ENCODE measurements at regions not wholly inside any gene's neighbourhood (a gene's known extent, or its start where the extent isn't known, plus 50 kb on each side); places are given as distances from the start of the nearest gene placed in this dataset.

DNA sequence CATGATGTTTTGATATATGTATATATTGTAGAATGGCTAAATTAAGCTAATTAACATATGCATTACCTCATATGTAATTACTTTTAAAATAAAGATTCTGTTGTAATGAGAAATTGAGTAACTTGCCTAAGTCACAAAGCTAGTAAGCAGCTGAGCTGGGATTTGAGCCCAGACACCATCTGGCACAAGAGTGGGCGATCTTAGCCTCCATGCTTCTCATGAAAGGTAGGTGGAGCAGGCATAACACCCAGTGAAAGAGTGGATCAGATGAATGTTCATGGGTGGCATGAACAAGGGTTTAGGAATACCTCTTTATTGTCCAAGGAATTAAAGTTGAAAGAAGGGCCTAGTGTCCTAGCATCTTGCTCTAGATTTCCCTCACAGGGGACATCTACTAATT is 365.4 kb downstream of the TFAP2B start:
- TF ChIP-seq EZH2 (IDR thresholded peaks at IDR 0.05; ENCODE audit: borderline replicate concordance, insufficient read depth, low read depth, low read length, poor library complexity, severe bottlenecking): no peak
- TF ChIP-seq, protein P1, sequence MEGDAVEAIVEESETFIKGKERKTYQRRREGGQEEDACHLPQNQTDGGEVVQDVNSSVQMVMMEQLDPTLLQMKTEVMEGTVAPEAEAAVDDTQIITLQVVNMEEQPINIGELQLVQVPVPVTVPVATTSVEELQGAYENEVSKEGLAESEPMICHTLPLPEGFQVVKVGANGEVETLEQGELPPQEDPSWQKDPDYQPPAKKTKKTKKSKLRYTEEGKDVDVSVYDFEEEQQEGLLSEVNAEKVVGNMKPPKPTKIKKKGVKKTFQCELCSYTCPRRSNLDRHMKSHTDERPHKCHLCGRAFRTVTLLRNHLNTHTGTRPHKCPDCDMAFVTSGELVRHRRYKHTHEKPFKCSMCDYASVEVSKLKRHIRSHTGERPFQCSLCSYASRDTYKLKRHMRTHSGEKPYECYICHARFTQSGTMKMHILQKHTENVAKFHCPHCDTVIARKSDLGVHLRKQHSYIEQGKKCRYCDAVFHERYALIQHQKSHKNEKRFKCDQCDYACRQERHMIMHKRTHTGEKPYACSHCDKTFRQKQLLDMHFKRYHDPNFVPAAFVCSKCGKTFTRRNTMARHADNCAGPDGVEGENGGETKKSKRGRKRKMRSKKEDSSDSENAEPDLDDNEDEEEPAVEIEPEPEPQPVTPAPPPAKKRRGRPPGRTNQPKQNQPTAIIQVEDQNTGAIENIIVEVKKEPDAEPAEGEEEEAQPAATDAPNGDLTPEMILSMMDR (IDR thresholded peaks at IDR 0.05): no peak

Measured in B cell (primary cell).